NCI-H748 treated with DMSO at 0.1 percent for 48 hours (cell line): ENCODE measurements at regions not wholly inside any gene's neighbourhood (a gene's known extent, or its start where the extent isn't known, plus 50 kb on each side); places are given as distances from the start of the nearest gene placed in this dataset.
"Not testable (repeated sequence)": the region's sequence is repeated elsewhere in the genome, so short reads cannot be mapped to it uniquely, and the experiment has no call there.

Source experiments
- DNase-seq: peaks from one replicate; lab custom pipeline; 2025; lab: John Stamatoyannopoulos, UW

DNA sequence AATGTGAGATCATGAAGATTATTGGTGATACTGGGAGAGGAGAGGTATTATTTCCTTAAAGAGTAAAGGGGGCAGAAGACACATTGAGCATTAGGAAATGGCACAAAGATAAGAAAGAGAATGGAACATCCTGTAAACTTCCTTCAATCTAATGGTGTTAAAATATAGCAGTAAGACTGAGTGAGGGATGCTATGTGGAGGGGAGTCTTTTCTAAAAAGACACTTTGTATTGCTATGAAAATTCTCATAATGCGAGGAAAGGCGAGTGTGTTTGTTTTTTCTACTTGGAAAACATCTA is 405.2 kb downstream of the ARL4A start:
- DNase-seq, result no peak

DNA sequence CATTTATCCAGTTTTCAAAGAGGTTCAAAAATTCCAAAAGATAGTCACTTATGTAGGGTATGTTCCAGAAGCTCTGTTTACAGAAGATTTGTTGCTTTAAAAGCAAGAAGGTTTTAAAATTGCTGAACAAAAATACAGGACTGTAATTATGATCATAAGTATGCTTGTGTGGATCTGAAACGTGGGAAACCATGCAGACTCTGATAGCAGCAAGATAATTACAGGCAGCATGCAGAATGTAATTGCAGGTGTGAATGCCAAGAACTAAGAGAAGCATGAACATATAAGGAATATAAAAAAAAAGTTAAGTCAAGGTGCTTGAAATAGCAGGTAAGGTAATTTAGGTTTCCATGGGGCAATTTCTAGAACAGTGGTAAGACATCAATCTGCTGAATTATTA is 405.7 kb downstream of the ARL4A start:
- peak; percentile 33 for DNase-seq

DNA sequence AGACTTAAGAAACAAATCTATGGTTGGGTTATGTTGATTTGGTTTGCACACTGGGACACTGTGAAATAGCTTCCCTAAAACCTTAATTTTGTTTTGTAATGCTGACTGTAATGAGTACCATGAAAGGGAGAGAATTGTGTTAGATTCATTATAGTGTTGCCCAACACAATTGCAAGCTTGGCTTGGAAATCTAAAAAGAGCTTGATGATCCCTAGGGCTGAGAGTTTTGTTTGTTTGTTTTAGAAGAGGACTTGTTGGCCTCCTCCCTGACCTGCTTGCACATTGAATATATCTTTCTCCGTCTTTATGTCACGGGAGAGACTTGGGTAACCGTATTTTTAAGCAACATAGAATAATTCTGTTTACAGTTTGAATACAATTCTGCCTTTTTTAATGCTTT is 410.1 kb downstream of the ARL4A start:
- DNase-seq, result no peak

DNA sequence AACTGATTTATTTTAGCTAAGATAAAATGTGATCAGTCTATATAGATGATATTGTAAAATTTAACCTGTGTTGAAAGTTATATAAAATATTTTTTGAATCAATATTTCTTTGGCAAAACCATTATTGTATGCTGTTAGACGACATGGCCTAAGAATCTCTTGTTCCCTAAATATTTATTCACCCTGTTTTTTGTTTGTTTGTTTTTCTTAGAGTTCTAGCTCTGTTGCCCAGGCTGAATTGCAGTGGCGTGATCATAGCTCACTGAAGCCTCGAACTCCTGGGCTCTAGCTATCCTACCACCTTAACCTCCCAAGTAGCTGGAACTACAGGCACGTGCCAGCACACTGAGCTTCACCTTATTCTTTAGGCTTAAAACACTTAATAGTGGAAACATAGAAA is 410.7 kb downstream of the ARL4A start:
- DNase-seq, result no peak

DNA sequence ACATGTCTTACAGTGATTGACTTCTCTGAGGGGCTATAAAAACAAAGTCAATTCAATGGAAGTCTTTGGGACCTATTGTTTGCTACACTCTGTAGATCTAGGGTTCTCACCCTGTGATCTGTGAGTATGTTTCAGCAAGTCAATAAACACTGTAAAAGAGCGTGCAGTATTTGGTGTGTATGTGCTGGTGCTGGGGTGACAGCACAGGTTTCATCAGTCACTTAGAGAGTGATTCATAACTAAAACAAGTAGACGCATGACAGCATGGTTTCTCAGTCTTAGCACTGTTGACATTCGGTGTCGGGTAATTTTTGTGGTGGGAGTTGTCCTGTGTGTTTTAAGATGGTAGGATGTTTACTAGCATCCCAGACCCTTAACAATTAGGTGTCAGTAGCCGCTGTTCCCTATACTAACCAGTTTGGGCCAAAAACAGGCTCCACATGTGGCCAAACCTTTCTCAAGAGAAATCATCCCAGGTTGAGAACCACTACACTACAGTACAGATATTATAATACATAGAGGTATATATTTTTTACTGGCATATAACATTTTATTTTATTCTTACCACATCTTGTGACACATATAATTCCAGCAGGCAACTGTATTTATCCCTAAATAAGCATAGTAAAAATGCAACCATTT is 411.8 kb downstream of the ARL4A start:
- DNase-seq, result no peak

DNA sequence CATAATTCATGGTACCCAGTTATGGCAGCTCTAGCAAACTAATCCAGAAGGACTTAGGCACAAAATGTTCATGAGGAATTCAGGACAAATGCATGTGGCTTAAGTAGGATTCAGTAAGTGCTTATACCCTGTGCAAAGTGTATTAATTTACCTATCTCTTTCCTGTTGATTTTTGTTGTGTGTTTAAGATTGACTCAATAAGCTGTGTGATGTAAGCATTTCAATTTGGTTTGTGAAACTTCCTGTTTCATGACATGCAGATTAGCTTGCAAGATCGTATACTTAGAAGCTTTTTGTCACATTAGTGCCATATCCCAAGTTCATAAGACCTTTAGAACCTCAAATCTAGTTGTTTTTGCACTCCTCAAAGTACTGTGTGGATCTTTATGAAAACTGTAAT is 416.7 kb downstream of the ARL4A start:
- DNase-seq, result no peak

DNA sequence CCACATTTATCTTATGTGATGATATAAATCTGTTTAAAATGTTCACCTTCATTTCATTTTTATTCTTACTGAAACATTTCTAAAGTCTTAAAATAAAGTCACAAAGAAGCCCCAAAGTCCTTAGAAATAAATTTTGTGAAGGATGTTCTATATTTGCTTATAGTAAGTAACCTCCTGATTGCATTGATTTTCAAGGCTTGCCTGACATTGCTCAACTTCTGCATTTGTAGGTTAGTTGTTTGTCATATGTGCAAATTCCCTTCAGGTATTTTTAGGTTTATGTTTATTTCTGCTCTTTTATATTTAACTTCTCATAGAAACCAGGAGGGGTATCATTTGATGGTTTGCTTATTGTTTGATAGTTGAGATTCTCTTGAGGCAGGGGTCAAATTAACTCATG is 417.8 kb downstream of the ARL4A start:
- DNase-seq, result no peak

DNA sequence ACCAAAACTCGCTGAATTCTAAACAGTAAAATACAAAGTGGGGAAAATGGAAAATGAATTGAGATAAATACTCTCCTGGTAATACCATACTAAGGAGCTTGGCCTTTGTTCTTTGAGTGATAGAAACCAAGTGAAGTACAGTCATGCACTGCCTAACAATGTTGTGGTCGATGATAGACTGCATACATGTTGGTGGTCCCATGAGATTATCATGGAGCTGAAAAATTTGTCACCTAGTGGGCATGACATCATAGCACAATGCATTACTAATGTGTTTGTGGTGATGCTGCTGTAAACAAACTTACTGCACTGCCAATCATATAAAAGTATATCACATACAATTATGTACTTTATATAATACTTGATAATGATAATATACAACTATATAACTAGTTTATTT is 419.1 kb downstream of the ARL4A start:
- no peak for DNase-seq

DNA sequence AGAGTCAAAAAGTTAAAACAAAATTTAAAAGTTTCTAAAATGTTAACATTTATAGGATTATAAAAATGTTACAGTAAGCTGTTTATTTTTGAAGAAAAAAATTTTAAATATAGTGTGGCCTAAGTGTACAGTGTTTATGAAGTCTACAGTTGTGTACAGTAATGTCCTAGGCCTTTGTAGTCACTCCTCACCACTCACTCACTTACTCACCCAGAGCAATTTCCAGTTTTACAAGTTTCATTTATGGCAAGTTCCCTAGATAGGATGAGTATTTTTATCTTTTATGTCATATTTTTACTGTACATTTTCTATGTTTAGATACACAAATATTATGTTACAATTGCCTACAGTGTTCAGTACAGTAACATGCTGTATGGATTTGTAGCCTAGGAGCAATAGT is 419.9 kb downstream of the ARL4A start:
- no peak for DNase-seq

DNA sequence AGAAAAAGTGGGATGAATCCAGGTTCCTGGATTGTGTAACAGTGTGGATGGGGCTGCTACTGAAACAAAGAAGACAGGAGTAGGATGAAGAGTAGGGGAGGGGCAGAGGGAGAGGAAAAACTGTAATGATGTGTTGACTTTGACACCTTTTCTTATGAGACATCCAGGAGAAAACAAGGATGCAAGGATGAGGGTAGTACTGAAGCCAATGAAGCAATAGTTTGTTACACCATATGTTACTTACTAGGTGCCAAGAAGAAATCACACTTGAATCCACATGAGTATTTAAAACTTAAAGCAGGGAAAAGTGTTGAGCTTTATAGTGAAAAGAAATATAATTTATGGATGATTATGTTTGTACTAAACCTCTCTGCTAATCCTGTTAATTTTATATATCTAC is 420.6 kb downstream of the ARL4A start:
- no peak for DNase-seq

DNA sequence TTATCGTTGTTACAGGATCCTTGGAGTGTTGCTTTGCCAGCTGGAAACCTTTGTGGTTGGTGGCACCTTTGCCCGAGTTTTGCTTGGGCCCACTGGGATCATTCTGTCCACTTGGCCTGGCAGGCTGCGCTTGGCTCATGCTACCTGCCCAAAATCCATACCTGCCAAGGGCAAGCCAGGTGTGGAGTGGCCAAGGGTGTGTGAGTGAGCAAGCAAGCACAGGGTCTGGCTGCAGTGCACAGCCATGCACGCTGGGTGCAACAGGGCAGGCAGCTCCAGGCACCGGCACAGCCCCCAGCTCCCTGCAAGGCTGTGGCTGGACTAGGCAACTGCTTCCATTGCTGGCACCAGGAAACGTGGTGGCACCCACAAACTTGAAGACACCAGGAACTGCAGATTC is 421.8 kb downstream of the ARL4A start:
- DNase-seq, result no peak

DNA sequence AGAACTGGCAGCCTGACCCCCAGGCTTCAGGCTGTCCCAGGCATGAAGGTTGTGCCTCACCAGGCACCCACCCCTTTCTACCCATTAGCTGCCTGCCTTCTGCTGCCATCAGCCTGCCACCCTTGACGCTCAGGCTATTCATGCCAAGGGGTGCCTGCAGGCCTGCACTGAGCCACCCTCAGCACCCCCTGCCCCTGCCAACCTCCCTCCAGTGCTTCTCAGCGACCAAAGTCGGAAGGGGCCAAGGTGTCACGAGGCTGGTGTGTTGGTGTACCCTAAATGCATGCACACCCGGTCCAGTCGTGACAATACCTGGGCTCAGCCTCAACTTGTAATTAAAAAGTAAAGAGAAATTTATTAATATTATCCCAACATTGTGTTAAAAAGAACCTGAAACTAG is 422.7 kb downstream of the ARL4A start:
- no peak for DNase-seq

DNA sequence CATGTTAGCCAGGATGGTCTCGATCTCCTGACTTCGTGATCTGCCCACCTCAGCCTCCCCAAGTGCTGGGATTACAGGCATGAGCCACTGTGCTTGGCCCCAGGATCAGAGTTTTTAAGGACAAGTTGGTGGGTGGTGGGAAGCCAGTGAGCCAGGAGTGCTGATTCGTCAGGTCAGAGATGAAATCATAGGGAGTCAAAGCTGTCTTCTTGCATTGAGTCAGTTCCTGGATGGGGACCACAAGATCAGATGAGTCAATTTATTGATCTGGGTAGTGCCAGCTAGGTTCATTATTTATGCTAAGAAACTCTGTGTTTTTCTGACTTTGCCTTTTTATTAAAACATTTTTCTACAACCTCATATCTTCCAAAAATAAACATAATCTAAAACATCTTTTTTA is 423.8 kb downstream of the ARL4A start:
- DNase-seq, result no peak

DNA sequence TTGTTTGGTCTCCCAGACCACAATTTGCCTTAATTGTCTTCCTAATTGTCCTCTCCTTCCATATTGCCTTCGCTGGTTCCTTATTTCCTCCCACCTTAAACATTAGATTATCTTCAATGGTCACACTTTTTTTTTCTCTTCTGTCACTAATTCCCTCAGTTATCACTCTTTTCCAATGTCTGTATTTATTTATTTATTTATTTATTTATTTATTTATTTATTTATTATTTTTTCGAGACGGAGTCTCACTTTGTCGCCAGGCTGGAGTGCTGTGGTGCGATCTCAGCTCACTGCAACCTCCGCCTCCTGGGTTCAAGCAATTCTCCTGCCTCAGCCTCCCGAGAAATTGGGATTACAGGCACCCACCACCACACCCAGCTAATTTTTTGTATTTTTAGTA is 426.8 kb downstream of the ARL4A start:
- DNase-seq, result not testable (repeated sequence)

DNA sequence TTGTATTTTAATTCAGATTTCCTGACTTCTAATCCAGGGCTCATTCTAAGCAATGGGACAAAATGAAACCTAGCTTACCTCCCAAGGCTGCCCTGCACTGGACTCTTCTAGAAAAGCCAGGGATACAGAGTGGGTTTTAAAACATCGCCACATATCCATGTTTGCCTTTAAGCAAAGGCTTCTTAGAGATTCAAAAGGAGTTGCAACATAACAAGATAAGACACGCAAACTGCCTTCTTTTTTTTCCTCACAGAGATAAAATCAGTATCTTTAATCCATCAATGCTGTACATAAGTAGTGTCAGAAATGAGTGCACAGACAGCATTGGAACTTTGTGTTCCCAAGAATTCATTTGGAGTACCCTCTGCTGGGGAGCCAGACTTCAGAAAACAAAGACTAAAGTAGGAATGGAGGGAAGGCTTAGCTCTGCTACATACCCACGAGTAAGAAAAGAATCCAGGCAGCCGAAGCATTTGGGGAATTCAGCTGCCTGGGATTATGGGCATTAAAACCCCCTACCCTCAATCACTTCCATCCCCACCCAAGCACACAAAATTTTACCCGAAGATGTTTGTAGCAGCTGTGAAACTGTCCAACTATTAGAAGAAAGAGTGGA is 427.8 kb downstream of the ARL4A start:
- no peak for DNase-seq

DNA sequence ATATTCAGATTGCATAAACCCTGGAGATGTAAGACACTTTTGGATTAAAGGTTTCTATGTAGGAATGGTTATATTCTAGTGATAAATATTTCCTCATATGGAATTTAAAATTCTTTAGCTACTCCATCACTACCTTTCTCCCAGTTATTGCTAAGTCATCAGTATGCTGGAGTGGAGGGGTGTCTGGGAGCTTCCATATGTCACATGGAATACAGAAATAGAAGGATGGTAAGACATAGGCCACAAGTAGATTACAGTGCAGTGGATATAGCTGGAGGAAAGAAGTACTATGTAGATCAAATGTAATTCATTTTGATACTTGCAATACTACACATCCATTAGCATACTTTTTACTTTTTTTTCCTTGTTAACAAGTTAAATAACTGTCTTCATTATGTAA is 428.4 kb downstream of the ARL4A start:
- DNase-seq, result no peak

DNA sequence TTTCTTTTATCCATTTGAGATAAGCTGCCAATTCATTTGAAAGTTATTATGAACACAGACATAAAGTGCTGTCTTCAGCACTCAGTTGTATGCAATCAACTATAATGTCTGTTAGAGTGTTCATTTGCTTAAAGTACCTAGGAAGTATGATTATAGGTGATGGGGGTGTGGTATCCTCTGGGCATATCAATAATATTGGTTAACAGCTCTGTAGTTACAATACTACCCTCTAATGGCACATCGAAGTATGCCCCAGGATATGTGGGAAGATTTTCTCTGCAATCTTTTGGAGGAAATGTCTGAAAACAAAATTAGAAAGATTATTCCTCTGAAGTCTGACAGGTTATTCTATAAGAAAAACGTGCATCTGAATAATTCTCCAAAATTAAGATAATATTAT is 429.7 kb downstream of the ARL4A start:
- no peak for DNase-seq

DNA sequence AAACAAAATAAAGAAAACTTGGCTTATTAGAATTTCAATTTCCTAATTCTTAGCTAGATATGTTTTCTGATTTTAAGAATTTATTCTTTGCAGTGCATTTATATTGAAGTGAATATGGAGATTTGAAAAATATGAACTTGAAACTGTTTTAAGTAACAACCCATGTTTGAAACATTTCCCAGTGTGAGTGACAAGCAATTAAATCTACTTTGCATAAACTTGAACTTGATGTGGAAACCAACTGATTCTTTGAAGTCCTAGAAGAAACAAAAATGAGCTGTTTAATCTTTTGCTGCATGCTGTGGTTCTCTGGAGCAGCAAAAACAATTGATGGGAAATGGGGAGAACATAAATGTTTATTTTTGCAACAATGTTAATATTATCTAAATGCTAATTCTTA is 430.2 kb downstream of the ARL4A start:
- DNase-seq, result no peak

DNA sequence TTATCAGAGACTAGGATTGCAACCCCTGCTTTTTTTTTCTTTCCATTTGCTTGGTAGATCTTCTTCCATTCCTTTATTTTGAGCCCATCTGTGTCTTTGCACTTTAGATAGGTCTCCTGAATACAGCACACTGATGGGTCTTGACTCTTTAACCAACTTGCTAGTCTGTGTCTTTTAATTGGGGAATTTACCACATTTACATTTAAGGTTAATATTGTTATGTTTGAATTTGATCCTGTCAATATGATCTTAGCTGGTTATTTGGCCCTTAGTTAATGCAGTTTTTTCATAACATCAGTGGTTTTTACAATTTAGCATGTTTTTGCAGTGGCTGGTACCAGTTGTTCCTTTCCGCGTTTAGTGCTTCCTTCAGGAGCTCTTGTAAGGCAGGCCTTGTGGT is 437.2 kb downstream of the ARL4A start:
- not testable (repeated sequence) for DNase-seq

DNA sequence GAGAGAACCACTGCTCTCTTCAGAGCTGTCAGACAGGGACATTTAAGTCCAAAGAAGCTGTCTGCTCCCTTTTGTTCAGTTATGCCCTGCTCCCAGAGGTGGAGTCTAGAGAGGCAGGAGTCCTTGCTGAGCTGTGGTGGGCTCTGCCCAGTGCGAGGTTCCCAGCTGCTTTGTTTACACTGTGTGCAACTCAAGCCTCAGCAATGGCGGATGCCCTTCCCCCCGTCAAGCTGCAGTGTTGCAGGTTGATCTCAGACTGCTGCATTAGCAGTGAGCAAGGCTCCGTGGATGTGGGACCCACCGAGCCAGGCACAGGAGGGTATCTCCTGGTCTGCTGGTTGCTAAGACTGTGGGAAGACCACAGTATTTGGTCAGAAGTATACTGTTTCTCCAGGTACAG is 438.9 kb downstream of the ARL4A start:
- DNase-seq, result no peak

DNA sequence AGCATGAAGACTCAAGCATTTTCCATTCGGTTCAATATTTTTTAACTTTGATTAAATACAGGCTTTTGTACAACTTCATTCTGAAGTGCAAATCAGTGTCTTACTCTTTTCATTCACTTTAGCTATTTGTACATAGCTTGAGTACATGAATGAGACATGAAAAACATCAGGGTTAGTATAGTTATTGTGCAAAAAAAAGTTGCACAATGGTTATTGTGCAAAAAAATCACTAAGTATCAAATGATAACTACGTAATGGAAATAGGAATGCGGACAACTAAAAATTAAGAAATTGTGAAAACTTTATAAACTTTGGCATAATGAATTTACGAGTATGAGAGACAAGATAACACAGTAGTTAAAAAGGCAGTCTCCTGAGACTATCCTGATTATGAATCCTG is 442.9 kb downstream of the ARL4A start:
- DNase-seq, result no peak

DNA sequence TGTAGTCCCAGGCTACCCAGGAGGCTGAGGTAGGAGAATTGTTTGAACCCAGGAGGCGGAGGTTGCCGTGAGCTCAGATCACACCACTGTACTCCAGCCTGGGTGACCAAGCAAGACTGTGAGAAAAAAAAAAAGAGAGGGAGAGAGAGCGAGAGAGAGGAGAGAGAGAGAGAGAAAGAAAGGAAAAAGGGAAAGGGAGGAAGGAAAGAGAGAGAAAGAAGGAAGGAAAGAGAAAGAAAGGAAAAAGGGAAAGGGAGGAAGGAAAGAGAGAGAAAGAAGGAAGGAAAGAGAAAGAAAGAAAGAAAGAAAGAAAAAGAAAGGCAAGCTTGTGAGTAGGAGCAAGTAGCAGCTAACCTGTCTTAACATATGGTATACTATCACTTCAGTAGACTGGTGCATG is 443.5 kb downstream of the ARL4A start:
- not testable (repeated sequence) for DNase-seq

DNA sequence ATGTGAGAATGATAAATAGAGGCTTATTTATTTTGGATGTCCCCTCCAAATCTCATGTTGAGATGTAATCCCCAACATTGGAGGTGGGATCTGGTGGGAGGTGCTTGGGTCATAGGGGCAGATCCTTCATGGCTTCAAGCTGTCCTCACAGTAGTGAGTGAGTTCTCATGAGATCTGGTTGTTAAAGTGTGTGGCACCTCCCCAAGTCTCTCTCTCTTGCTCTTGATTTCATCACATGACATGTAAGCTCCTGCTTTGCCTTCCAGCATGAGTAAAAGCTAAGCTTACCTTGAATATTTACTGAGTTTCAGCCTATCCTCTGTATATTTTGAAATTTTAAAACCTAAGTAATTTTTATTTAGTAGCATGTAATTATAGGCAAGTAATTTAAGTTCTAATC is 444.9 kb downstream of the ARL4A start:
- no peak for DNase-seq

DNA sequence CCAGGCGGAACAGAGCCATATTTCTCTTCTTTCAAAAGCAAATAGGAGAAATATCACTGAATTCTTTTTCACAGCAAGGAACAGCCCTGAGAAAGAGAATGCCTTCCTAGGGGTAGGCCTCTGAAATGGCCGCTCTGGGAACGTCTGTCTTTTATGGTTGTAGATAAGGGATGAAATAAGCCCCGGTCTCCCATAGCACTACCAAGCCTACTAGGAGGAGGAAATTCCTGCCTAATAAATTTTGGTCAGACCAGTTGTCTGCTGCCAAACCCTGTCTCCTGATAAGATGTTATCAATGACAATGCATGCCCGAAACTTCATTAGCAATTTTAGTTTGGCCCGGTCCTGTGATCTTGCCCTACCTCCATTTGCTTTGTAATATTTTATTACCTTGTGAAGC is 448.9 kb downstream of the ARL4A start:
- not testable (repeated sequence) for DNase-seq

DNA sequence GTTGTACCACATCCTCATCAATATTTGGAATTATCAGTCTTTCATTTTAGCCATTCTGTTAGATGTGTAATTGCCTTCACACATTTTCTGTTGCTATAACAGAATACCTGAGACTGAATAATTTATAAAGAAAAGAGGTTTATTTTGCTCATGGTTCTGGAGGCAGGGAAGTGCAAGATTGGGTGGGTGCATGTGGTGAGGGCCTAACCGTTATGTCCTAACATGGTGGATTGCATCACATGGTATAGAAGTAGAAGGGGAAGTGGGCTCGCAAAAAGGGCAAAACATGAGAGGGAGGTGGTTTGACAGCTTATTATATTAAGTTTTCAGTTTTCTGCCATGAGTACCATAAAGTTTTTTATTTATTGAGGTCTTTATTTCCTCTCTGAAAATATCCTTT is 452.0 kb downstream of the ARL4A start:
- no peak for DNase-seq
